Suprapubic skin (tissue), 4 donors: ENCODE measurements at regions not wholly inside any gene's neighbourhood (a gene's known extent, or its start where the extent isn't known, plus 50 kb on each side); places are given as distances from the start of the nearest gene placed in this dataset.

ENCODE experiments used
- DNase-seq, 2 donors: peaks; one replicate each; pipeline ENCODE4 v3.0.0-alpha.2; 2019; ENCODE audit warnings: low spot score in 2 of 2
- H3K27ac ChIP-seq: fragments of 200-600 bp; sonication (generic); one replicate; pipeline ENCODE4 v1.5.1; 2019
- H3K27me3 ChIP-seq: fragments of 200-600 bp; sonication (generic); one replicate; pipeline ENCODE4 v1.5.1; 2019
- H3K36me3 ChIP-seq: fragments of 200-600 bp; sonication (generic); one replicate; pipeline ENCODE4 v1.5.1; 2019
- H3K4me1 ChIP-seq: fragments of 200-600 bp; sonication (generic); one replicate; pipeline ENCODE4 v1.5.1; 2019
- H3K4me3 ChIP-seq: fragments of 200-600 bp; sonication (generic); one replicate; pipeline ENCODE4 v1.5.1; 2019; ENCODE audit warnings: mild to moderate bottlenecking
- H3K9me3 ChIP-seq: fragments of 200-600 bp; sonication (generic); one replicate; pipeline ENCODE4 v1.5.1; 2019
- CTCF ChIP-seq, 2 donors: fragments of 200-600 bp in 1 of 2; fragments of 450-650 bp in 1 of 2; sonication (generic) in 1 of 2; IDR thresholded peaks; one replicate each; pipeline ENCODE4 v1.5.1; 2016 to 2019; ENCODE audit warnings: antibody characterized with exemption in 2 of 2, mild to moderate bottlenecking in 1 of 2, moderate library complexity in 1 of 2
- EP300 ChIP-seq: sonication (generic); formaldehyde crosslinking; IDR thresholded peaks from one replicate; pipeline ENCODE4 v1.6.1; 2017; ENCODE audit warnings: antibody characterized with exemption
- POLR2A ChIP-seq, 2 donors: fragments of 450-650 bp; IDR thresholded peaks; one replicate each; pipeline ENCODE4 v1.6.1; 2017; ENCODE audit warnings: antibody characterized with exemption in 2 of 2, mild to moderate bottlenecking in 2 of 2, moderate library complexity in 2 of 2
- POLR2AphosphoS5 ChIP-seq, 3 donors: sonication (generic); formaldehyde crosslinking; IDR thresholded peaks; one replicate each; pipeline ENCODE4 v1.6.1; 2017; ENCODE audit warnings: antibody characterized with exemption in 3 of 3
- WGBS: methylation state at CpG from one replicate; pipeline ENCODE4 v1.1.5; 2018; 5-methylcytosine and 5-hydroxymethylcytosine counted together

- H3K27ac ChIP-seq: no peak overlapping the region
These were observed 94.4 kb upstream of the TTC29 start for GRCh38 chr4:147039976-147040575.

GRCh38 chr4:147040874-147041273 lies 95.2 kb upstream of the TTC29 start:
- H3K4me1 ChIP-seq: peaks cover 6% of the 10 kb centered on the region
- no peak overlapping the region for H3K4me3 ChIP-seq
- no peaks in the 10 kb centered on the region for H3K36me3 ChIP-seq
- H3K27ac ChIP-seq: no peak overlapping the region
- H3K9me3 ChIP-seq: no peaks in the 10 kb centered on the region
- DNase-seq: no peak
- H3K27me3 ChIP-seq: no peaks in the 10 kb centered on the region
- no peak for TF ChIP-seq EP300
- TF ChIP-seq CTCF (IDR thresholded peaks at IDR 0.05): no peak
- TF ChIP-seq POLR2AphosphoS5 (IDR thresholded peaks at IDR 0.05): no peak
- TF ChIP-seq POLR2A (IDR thresholded peaks at IDR 0.05): no peak
- WGBS: 88% methylated on average over 3 of the region's 3 CpGs

More at GRCh38 chr4:147039976-147040575, 94.4 kb upstream of the TTC29 start:
- TF ChIP-seq POLR2AphosphoS5 (IDR thresholded peaks at IDR 0.05) (no peak), EP300 (no peak)
- Histone ChIP-seq H3K27me3 (no peaks in the 10 kb centered on the region), H3K9me3 (no peaks in the 10 kb centered on the region), H3K4me1 (peaks cover 6% of the 10 kb centered on the region), H3K4me3 (no peak overlapping the region), H3K36me3 (no peaks in the 10 kb centered on the region)
- WGBS: 91% methylated on average over 8 of the region's 8 CpGs
- DNase-seq: no peak

- WGBS: 62% methylated on average over 4 of the region's 4 CpGs
- H3K4me3 ChIP-seq: no peak overlapping the region
- no peaks in the 10 kb centered on the region for H3K36me3 ChIP-seq
- H3K27ac ChIP-seq: no peak overlapping the region
- TF ChIP-seq CTCF (IDR thresholded peaks at IDR 0.05) (no peak), EP300 (no peak), POLR2AphosphoS5 (IDR thresholded peaks at IDR 0.05) (no peak), POLR2A (IDR thresholded peaks at IDR 0.05) (no peak)
- H3K4me1 ChIP-seq: peaks cover 6% of the 10 kb centered on the region
- no peak for DNase-seq
- no peaks in the 10 kb centered on the region for H3K9me3 ChIP-seq
- no peaks in the 10 kb centered on the region for H3K27me3 ChIP-seq
These were observed 95.7 kb upstream of the TTC29 start for GRCh38 chr4:147041376-147041775.

GRCh38 chr4:147042046-147042445 lies 96.4 kb upstream of the TTC29 start:
- Histone ChIP-seq H3K9me3 (no peaks in the 10 kb centered on the region), H3K4me3 (no peak overlapping the region), H3K27me3 (no peaks in the 10 kb centered on the region), H3K36me3 (no peaks in the 10 kb centered on the region), H3K27ac (no peak overlapping the region), H3K4me1 (peaks cover 6% of the 10 kb centered on the region)
- no peak for TF ChIP-seq POLR2AphosphoS5 (IDR thresholded peaks at IDR 0.05)
- no peak for TF ChIP-seq EP300
- no peak for TF ChIP-seq POLR2A (IDR thresholded peaks at IDR 0.05)
- no peak for TF ChIP-seq CTCF (IDR thresholded peaks at IDR 0.05)
- DNase-seq: no peak
- 46% methylated on average over 1 of the region's 1 CpG for WGBS

- TF ChIP-seq CTCF (IDR thresholded peaks at IDR 0.05) (no peak), POLR2AphosphoS5 (IDR thresholded peaks at IDR 0.05) (no peak), EP300 (no peak), POLR2A (IDR thresholded peaks at IDR 0.05) (no peak)
- no peaks in the 10 kb centered on the region for H3K27me3 ChIP-seq
- no peaks in the 10 kb centered on the region for H3K36me3 ChIP-seq
- no peaks in the 10 kb centered on the region for H3K9me3 ChIP-seq
- DNase-seq: no peak
- no peak overlapping the region for H3K27ac ChIP-seq
- WGBS: 28% methylated on average over 4 of the region's 4 CpGs
- H3K4me1 ChIP-seq: peaks cover 6% of the 10 kb centered on the region
- no peak overlapping the region for H3K4me3 ChIP-seq
These were observed 98.6 kb upstream of the TTC29 start for GRCh38 chr4:147044241-147044640.

- Histone ChIP-seq H3K4me3 (no peak overlapping the region), H3K9me3 (no peaks in the 10 kb centered on the region), H3K36me3 (no peaks in the 10 kb centered on the region), H3K4me1 (no peaks in the 10 kb centered on the region), H3K27ac (no peak overlapping the region), H3K27me3 (no peaks in the 10 kb centered on the region)
- no peak for TF ChIP-seq CTCF (IDR thresholded peaks at IDR 0.05)
- TF ChIP-seq POLR2AphosphoS5 (IDR thresholded peaks at IDR 0.05): no peak
- TF ChIP-seq POLR2A (IDR thresholded peaks at IDR 0.05): no peak
- no peak for TF ChIP-seq EP300
- 62% methylated on average over 5 of the region's 5 CpGs for WGBS
- DNase-seq: no peak
These were observed 104.3 kb upstream of the TTC29 start for GRCh38 chr4:147049946-147050345.
